ENCODE measurements at regions not wholly inside any gene's neighbourhood (a gene's known extent, or its start where the extent isn't known, plus 50 kb on each side); places are given as distances from the start of the nearest gene placed in this dataset.

DNA sequence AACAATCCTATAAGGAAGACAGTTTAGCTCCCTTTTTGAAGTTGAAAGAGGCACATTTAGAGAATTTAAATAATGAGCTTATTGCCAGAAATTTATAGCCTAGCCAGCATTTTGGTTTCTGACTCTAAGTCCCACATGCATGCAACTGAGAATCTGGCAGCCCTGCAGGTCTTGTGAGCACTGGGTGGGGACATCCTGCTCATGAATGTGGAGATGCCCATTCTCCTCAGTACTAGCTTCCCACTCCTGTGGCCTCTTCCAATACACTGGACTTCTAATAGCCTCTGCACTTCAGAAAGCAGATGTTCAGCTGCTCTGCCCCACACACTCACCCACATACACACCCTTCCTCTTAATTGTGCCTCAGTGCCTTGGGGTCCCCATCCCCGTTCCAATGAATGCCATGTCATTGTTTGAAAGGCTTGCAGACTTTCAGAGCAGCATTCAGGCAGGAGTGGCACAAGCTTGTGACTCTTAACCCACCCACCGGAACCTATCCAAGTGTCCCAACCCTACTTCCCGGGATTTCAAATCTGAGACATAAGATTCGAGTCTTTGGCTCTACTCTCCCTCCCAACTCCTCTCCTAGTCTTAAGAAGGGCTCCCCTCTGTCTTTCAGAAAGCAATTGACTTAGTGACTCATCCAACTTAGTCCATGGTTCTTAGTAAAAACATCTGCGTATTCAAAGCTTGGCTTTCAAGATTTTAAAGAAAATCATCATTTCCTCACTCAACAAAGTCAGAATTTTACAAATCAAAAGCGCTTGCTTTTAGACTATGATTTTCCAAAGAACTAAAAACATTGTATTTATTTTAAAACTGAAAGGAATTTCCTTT, 80.0 kb upstream of the FREM2 start:
- no peak for DNase-seq (ENCODE audit: low spot score)

- DNase-seq (ENCODE audit: low spot score) = no peak
Measured at GRCh38 chr13:38617936-38618335, 68.9 kb upstream of the FREM2 start.

DNA sequence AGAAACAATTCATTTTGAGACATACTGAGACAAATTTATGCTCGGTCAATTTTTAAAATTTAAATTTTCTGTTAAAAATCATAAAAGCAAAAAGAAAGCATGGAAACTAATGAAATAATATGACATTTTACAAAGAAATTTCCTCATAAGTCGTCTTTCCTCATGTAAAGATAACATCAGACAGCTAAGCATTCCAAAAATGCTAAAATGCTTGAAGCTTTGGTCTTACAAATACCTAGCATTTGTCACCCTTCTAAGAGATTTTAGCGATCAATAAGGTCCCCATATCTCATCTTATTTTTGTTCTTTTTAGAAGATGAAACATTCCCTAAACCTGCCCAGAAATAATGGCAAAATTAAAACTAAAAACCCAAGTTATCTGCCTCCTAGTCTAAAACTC, 68.5 kb upstream of the FREM2 start:
- DNase-seq (ENCODE audit: low spot score) = no peak

DNA sequence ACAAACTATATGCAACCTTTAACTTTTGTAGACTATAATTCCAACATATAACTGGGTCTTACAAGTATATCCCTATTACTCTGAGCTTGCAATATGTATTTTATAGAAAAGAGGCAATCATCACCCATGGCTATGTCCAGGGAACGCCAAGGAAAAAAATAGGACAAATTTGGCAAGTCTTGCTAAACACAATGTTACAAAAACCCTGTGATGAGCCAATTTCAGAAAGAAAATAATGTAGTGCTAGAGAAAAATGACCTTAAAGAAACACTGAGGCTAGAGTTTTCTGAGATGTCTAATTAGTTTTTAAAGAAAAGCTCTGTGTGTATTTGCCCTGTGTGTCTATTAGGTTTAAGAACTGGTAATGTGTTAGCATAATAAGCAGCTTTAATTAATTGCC, 68.0 kb upstream of the FREM2 start:
- no peak for DNase-seq (ENCODE audit: low spot score)

GRCh38 chr13:38620876-38621275, 66.0 kb upstream of the FREM2 start:
- no peak for DNase-seq (ENCODE audit: low spot score)

GRCh38 chr13:38624822-38625221, 62.1 kb upstream of the FREM2 start:
- DNase-seq (ENCODE audit: low spot score) = no peak

- DNase-seq (ENCODE audit: low spot score) = no peak
Measured at GRCh38 chr13:38628554-38628953, 58.3 kb upstream of the FREM2 start.

DNA sequence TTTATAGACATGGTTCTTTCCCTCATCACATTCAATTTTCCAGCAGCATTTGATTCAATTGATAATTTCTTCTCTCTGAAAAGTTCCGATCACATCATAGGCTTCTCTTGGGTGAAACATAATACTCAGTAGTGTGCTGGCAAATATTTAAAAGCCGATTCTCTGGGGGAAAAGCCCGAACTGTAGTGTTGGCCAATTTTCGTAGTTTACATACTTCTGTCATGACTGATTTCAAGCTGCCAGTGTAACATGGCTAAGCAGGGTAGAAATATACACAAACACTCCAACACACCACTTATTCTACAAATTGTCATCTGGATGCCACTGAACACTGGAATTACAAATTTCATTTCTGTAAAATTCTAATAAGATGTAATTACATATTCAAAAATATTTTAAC, 56.1 kb upstream of the FREM2 start:
- peak; percentile 11 for DNase-seq (ENCODE audit: low spot score)

GRCh38 chr13:38635030-38635429, 51.8 kb upstream of the FREM2 start:
- DNase-seq (ENCODE audit: low spot score) = no peak

- DNase-seq (ENCODE audit: low spot score) = no peak
Measured at GRCh38 chr13:38636073-38636472, 50.8 kb upstream of the FREM2 start.

- no peak for DNase-seq (ENCODE audit: low spot score)
Measured at GRCh38 chr13:38636761-38637160, 50.1 kb upstream of the FREM2 start.
